Mesenchymal stem cell (in vitro differentiated cells and primary cell): ENCODE measurements at regions not wholly inside any gene's neighbourhood (a gene's known extent, or its start where the extent isn't known, plus 50 kb on each side); places are given as distances from the start of the nearest gene placed in this dataset.

Experiments
- DNase-seq: peaks from one replicate; pipeline ENCODE4 v3.0.0-alpha.2; 2013
- H2AFZ ChIP-seq: one replicate; pipeline ENCODE4 v1.6.1; 2013; ENCODE audit warnings: low read depth, mild to moderate bottlenecking, control low read depth, inconsistent platforms, low read length, moderate library complexity
- H2AK5ac ChIP-seq: 2 replicates; pipeline ENCODE4 v1.6.1; 2013; ENCODE audit warnings: low read length, moderate library complexity, mild to moderate bottlenecking, inconsistent platforms; ENCODE audit not compliant: severe bottlenecking
- H2BK120ac ChIP-seq: one replicate; pipeline ENCODE4 v1.6.1; 2013; ENCODE audit warnings: low read depth, mild to moderate bottlenecking, inconsistent platforms, low read length, moderate library complexity
- H2BK12ac ChIP-seq, 2 experiments: one replicate each; pipeline ENCODE4 v1.6.1; 2013; ENCODE audit warnings: inconsistent platforms in 2 of 2, low read length in 2 of 2, mild to moderate bottlenecking in 2 of 2, moderate library complexity in 2 of 2, control low read depth in 1 of 2
- H2BK15ac ChIP-seq: one replicate; pipeline ENCODE4 v1.6.1; 2013; ENCODE audit warnings: mild to moderate bottlenecking, low read depth, inconsistent platforms; ENCODE audit not compliant: poor library complexity, severe bottlenecking
- H2BK5ac ChIP-seq: 2 replicates; pipeline ENCODE4 v1.6.1; 2013; ENCODE audit warnings: low read depth, mild to moderate bottlenecking, low read length, control low read depth, inconsistent platforms; ENCODE audit not compliant: poor library complexity, severe bottlenecking
- H3K14ac ChIP-seq, 2 experiments: one replicate each; pipeline ENCODE4 v1.6.1; 2013; ENCODE audit warnings: inconsistent platforms in 2 of 2, low read length in 2 of 2, control low read depth in 1 of 2, mild to moderate bottlenecking in 1 of 2, moderate library complexity in 1 of 2
- H3K18ac ChIP-seq, 2 experiments: one replicate each; pipeline ENCODE4 v1.6.1; 2013; ENCODE audit warnings: inconsistent platforms in 2 of 2, low read length in 2 of 2, control low read depth in 1 of 2, low read depth in 1 of 2, mild to moderate bottlenecking in 1 of 2
- H3K23ac ChIP-seq, 2 experiments: one replicate each; pipeline ENCODE4 v1.6.1; 2013; ENCODE audit warnings: inconsistent platforms in 2 of 2, low read length in 2 of 2, mild to moderate bottlenecking in 2 of 2, moderate library complexity in 2 of 2, control low read depth in 1 of 2
- H3K27ac ChIP-seq: 2 replicates; pipeline ENCODE4 v1.5.1; 2013; ENCODE audit warnings: mild to moderate bottlenecking, moderate library complexity, low read length, control low read depth, inconsistent platforms; ENCODE audit not compliant: poor library complexity, severe bottlenecking
- H3K27me3 ChIP-seq, 2 experiments: 2 replicates each; pipeline versions ENCODE4 v1.6.1 to v1.7.0; 2013; ENCODE audit warnings: low read length in 2 of 2, mild to moderate bottlenecking in 2 of 2, moderate library complexity in 2 of 2, control low read depth in 1 of 2, inconsistent platforms in 1 of 2; ENCODE audit not compliant: control insufficient read depth in 1 of 2, insufficient read depth in 1 of 2
- H3K36me3 ChIP-seq, 2 experiments: 2 replicates each; pipeline versions ENCODE4 v1.6.1 to v1.7.0; 2013; ENCODE audit warnings: low read length in 2 of 2, control low read depth in 1 of 2, inconsistent platforms in 1 of 2, low read depth in 1 of 2, mild to moderate bottlenecking in 1 of 2; ENCODE audit not compliant: insufficient read depth in 2 of 2, control insufficient read depth in 1 of 2
- H3K4ac ChIP-seq, 2 experiments: one replicate each; pipeline ENCODE4 v1.6.1; 2013; ENCODE audit warnings: inconsistent platforms in 2 of 2, low read length in 2 of 2, mild to moderate bottlenecking in 2 of 2, moderate library complexity in 2 of 2, control low read depth in 1 of 2, low read depth in 1 of 2
- H3K4me1 ChIP-seq: 2 replicates; pipeline ENCODE4 v1.6.1; 2013; ENCODE audit warnings: low read depth, low read length, control low read depth; ENCODE audit not compliant: control insufficient read depth, insufficient read depth
- H3K4me2 ChIP-seq: 2 replicates; pipeline ENCODE4 v1.6.1; 2013; ENCODE audit warnings: low read length, mild to moderate bottlenecking, inconsistent platforms; ENCODE audit not compliant: poor library complexity, severe bottlenecking
- H3K4me3 ChIP-seq, 2 experiments: 2 replicates each; pipeline versions ENCODE4 v1.5.1 to v1.7.0; 2013; ENCODE audit warnings: low read length in 2 of 2, mild to moderate bottlenecking in 2 of 2, control low read depth in 1 of 2, low read depth in 1 of 2; ENCODE audit not compliant: insufficient read depth in 1 of 2
- H3K79me1 ChIP-seq: replicated peaks from 2 replicates; pipeline ENCODE4 v1.6.1; 2013; ENCODE audit warnings: mild to moderate bottlenecking, control low read depth, low read length, inconsistent platforms; ENCODE audit not compliant: poor library complexity, severe bottlenecking
- H3K9ac ChIP-seq: 2 replicates; pipeline ENCODE4 v1.7.0; 2013; ENCODE audit warnings: mild to moderate bottlenecking, low read length, moderate library complexity
- H3K9me3 ChIP-seq: 2 replicates; pipeline ENCODE4 v1.7.0; 2013; ENCODE audit warnings: mild to moderate bottlenecking, low read length; ENCODE audit not compliant: control insufficient read depth
- H4K8ac ChIP-seq: one replicate; pipeline ENCODE4 v1.6.1; 2013; ENCODE audit warnings: inconsistent platforms, mild to moderate bottlenecking, low read length, moderate library complexity
- H4K91ac ChIP-seq: one replicate; pipeline ENCODE4 v1.6.1; 2013; ENCODE audit warnings: mild to moderate bottlenecking, low read length, inconsistent platforms
- WGBS: methylation state at CpG from one replicate; pipeline ENCODE4 v1.1.7; 2013; ENCODE audit warnings: mixed read lengths; 5-methylcytosine and 5-hydroxymethylcytosine counted together

DNA sequence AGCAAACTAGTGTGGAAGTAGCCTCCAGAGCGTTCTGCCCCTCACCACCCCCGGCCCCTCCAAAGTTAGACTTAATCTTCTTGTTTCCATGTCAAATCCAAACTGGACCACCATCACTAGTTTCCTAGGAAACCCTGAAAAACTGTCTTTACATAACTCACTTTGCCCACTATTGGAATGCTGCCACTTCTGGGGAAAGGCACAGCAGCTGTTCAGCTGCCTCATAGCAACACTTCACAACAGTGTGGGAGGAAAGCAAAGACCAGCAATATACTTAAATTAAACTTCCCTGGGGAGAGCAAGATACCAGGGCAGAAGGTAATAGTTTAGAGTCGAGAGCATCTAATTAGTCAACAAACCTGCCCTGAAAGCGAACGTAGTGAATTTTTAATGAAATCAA, 452.2 kb downstream of the KCNJ2 start:
- no peak overlapping the region for H3K4ac ChIP-seq
- no peak overlapping the region for H2AFZ ChIP-seq
- peak; percentile 21 for DNase-seq
- H3K36me3 ChIP-seq: no peaks in the 10 kb centered on the region
- no peaks in the 10 kb centered on the region for H3K79me1 ChIP-seq
- no peak overlapping the region for H3K4me3 ChIP-seq
- peak overlapping the region; percentile 22 for H3K9ac ChIP-seq
- no peak overlapping the region for H2AK5ac ChIP-seq
- H3K4me1 ChIP-seq: peaks cover 1% of the 10 kb centered on the region
- 88% methylated on average over 5 of the region's 5 CpGs for WGBS
- no peak overlapping the region for H2BK120ac ChIP-seq
- H2BK12ac ChIP-seq: no peak overlapping the region
- no peak overlapping the region for H3K14ac ChIP-seq
- no peak overlapping the region for H3K18ac ChIP-seq
- no peak overlapping the region for H2BK15ac ChIP-seq
- H4K91ac ChIP-seq: no peak overlapping the region
- no peaks in the 10 kb centered on the region for H3K9me3 ChIP-seq
- no peak overlapping the region for H4K8ac ChIP-seq
- no peak overlapping the region for H2BK5ac ChIP-seq
- no peak overlapping the region for H3K4me2 ChIP-seq
- peaks cover 0 to 5% of the 10 kb centered on the region in 2 experiments for H3K27me3 ChIP-seq
- H3K23ac ChIP-seq: no peak overlapping the region
- H3K27ac ChIP-seq: no peak overlapping the region

DNA sequence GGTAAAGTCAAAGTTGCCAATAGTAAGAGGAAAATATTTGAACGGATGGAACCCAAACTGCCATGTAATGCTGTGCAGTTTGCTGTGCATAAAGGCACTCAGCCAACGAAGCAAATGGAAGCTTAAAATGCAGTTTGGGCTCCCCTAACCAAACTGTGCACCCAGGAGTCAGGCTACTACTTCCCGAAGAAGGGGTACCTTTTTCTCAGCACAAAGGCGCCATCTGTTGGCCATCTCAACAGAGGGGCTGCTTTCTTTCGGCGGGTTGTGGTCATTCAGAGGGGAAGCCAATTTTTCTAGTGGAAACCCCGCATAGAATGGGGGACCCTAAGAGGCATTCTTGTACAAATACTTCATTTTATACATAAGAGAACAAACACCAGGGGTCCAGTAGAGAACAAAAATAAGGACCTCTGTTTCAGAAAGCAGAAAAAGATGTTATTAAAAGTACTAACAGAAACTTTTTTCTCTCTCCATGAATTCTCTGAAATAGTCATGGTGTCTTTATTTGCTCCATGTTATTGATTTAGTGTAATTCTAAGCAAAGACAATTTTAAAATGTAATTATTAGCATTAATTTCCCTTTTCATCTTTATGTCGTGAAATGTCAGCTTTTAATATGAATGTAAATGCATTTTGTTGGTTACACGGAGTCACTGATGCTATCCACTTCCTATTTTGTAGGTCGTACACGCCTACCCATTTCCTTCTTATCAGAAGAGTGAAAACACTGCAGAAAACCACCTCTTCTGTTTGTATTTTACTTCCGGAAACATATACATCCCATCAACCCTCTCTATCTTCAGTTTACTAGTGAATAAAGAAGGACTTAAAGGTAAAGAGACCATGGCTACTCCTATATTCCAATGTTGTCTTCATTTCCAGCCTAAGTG, 453.3 kb downstream of the KCNJ2 start:
- peaks cover 0 to 4% of the 10 kb centered on the region in 2 experiments for H3K27me3 ChIP-seq
- H2AK5ac ChIP-seq: no peak overlapping the region
- no peaks in the 10 kb centered on the region for H3K36me3 ChIP-seq
- H4K91ac ChIP-seq: no peak overlapping the region
- H3K79me1 ChIP-seq: no peaks in the 10 kb centered on the region
- H3K18ac ChIP-seq: no peak overlapping the region
- H3K4me2 ChIP-seq: no peak overlapping the region
- no peaks in the 10 kb centered on the region for H3K9me3 ChIP-seq
- no peak overlapping the region for H2BK15ac ChIP-seq
- DNase-seq: peak; percentile 66
- no peak overlapping the region for H3K4ac ChIP-seq
- H2AFZ ChIP-seq: no peak overlapping the region
- H3K14ac ChIP-seq: no peak overlapping the region
- H3K27ac ChIP-seq: no peak overlapping the region
- H3K9ac ChIP-seq: peak overlapping the region; percentile 22
- no peak overlapping the region for H2BK120ac ChIP-seq
- no peak overlapping the region for H2BK5ac ChIP-seq
- no peak overlapping the region for H3K23ac ChIP-seq
- peaks cover 1% of the 10 kb centered on the region for H3K4me1 ChIP-seq
- WGBS: 46% methylated on average over 10 of the region's 12 CpGs
- no peak overlapping the region for H2BK12ac ChIP-seq
- no peak overlapping the region for H4K8ac ChIP-seq
- H3K4me3 ChIP-seq: no peak overlapping the region

DNA sequence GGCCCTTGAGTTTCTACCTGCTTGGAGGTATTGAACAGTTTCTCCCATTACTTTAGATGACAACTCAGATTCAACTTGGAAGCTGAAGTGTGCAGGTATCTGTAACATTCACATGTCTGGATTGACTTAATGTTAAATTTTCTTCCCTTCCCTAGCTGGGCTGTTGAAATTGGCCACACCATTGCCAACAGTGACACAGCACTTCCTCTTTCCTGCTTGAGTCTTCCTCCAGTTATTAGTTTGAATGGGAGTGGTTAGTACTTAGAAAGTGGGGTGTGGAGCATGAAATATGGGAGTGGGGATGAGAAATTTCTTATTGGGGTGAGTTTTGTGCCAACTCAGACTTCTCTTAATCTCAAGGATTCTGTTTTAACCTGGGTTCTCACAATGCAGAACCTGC, 454.9 kb downstream of the KCNJ2 start:
- Histone ChIP-seq H2BK15ac (no peak overlapping the region), H2AFZ (no peak overlapping the region)

DNA sequence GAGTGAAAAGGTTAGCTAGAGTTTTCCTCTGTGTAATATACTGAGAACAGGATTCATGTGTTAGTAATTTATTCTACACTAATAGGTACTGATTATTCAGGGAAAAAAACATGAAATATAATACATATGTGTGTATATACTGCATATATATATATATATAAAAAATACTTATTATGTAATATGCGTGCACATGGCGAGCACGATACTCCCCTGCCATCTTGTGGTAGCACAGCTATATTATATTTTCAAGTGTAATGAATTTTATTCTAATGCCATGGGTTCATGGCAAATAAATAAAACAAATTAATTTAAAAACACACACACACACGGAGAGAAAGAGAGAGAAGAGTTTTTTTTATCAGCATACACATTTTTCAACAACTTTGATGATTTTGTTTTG, 460.6 kb downstream of the KCNJ2 start:
- no peak overlapping the region for H3K18ac ChIP-seq
- H3K79me1 ChIP-seq: no peaks in the 10 kb centered on the region
- H2BK120ac ChIP-seq: no peak overlapping the region
- H3K9me3 ChIP-seq: no peaks in the 10 kb centered on the region
- H2BK5ac ChIP-seq: no peak overlapping the region
- H3K14ac ChIP-seq: no peak overlapping the region
- H3K4me2 ChIP-seq: no peak overlapping the region
- H3K4me1 ChIP-seq: no peaks in the 10 kb centered on the region
- no peak overlapping the region for H3K4ac ChIP-seq
- no peak overlapping the region for H2AFZ ChIP-seq
- H3K23ac ChIP-seq: no peak overlapping the region
- no peak overlapping the region for H3K4me3 ChIP-seq
- no CpG with 5 or more reads among the region's 4 CpGs for WGBS
- no peak overlapping the region for H2BK15ac ChIP-seq
- H3K27me3 ChIP-seq: no peaks in the 10 kb centered on the region
- no peak overlapping the region for H2BK12ac ChIP-seq
- H4K8ac ChIP-seq: no peak overlapping the region
- H3K27ac ChIP-seq: no peak overlapping the region
- no peak overlapping the region for H3K9ac ChIP-seq
- no peaks in the 10 kb centered on the region for H3K36me3 ChIP-seq
- H2AK5ac ChIP-seq: no peak overlapping the region
- DNase-seq: no peak
- H4K91ac ChIP-seq: no peak overlapping the region

More for the DNA sequence above, 454.9 kb downstream of the KCNJ2 start:
- H3K23ac ChIP-seq: no peak overlapping the region
- no peak overlapping the region for H2AK5ac ChIP-seq
- no peaks in the 10 kb centered on the region for H3K36me3 ChIP-seq
- no peak overlapping the region for H3K4me3 ChIP-seq
- no peak overlapping the region for H3K27ac ChIP-seq
- H3K27me3 ChIP-seq: no peaks in the 10 kb centered on the region
- no peak overlapping the region for H2BK5ac ChIP-seq
- no peak overlapping the region for H4K91ac ChIP-seq
- H2BK120ac ChIP-seq: no peak overlapping the region
- no peaks in the 10 kb centered on the region for H3K79me1 ChIP-seq
- H3K4ac ChIP-seq: no peak overlapping the region
- no peak overlapping the region for H4K8ac ChIP-seq
- H3K18ac ChIP-seq: no peak overlapping the region
- no peak for DNase-seq
- no peak overlapping the region for H2BK12ac ChIP-seq
- no peak overlapping the region for H3K14ac ChIP-seq
- H3K4me2 ChIP-seq: no peak overlapping the region
- H3K4me1 ChIP-seq: peaks cover 1% of the 10 kb centered on the region
- H3K9me3 ChIP-seq: no peaks in the 10 kb centered on the region
- H3K9ac ChIP-seq: no peak overlapping the region
